A549 (cell line): ENCODE measurements at regions not wholly inside any gene's neighbourhood (a gene's known extent, or its start where the extent isn't known, plus 50 kb on each side); places are given as distances from the start of the nearest gene placed in this dataset.

ENCODE experiments used
- BHLHE40 ChIP-seq: IDR thresholded peaks from 2 replicates; pipeline ENCODE4 v1.6.1; 2012; ENCODE audit warnings: low read depth, low read length, inconsistent platforms
- CEBPB ChIP-seq, 2 experiments: fragments of >200 bp in 1 of 2; sonication (Bioruptor Twin) in 1 of 2; formaldehyde crosslinking in 1 of 2; IDR thresholded peaks; 2 replicates each; pipeline ENCODE4 v1.6.1; 2012 to 2016
- CTCF ChIP-seq: fragments of >200 bp; sonication (Bioruptor Twin); formaldehyde crosslinking; IDR thresholded peaks from 3 replicates; pipeline ENCODE4 v1.5.1; 2016
- EP300 ChIP-seq, 2 experiments: fragments of >200 bp; sonication (Bioruptor Twin); formaldehyde crosslinking; IDR thresholded peaks; 2 replicates in 1 of 2; 3 replicates in 1 of 2; pipeline ENCODE4 v1.6.1; 2016 to 2017
- JUN ChIP-seq, 2 experiments: fragments of >200 bp; sonication (Bioruptor Twin); formaldehyde crosslinking; IDR thresholded peaks; 2 replicates in 1 of 2; 3 replicates in 1 of 2; pipeline ENCODE4 v1.6.1; 2016 to 2017
- KDM1A ChIP-seq: fragments of 200-600 bp; sonication (generic); IDR thresholded peaks from 2 replicates; pipeline ENCODE4 v1.6.1; 2016; ENCODE audit warnings: low read depth, mild to moderate bottlenecking
- MAFK ChIP-seq: fragments of 450-650 bp; IDR thresholded peaks from 2 replicates; pipeline ENCODE4 v1.6.1; 2014; ENCODE audit not compliant: partially characterized antibody
- NR3C1 ChIP-seq: fragments of >200 bp; sonication (Bioruptor Twin); formaldehyde crosslinking; IDR thresholded peaks from 3 replicates; pipeline ENCODE4 v1.6.1; 2017
- PBX3 ChIP-seq: IDR thresholded peaks from 2 replicates; pipeline ENCODE4 v1.6.1; 2012
- POLR2A ChIP-seq: IDR thresholded peaks from 2 replicates; pipeline ENCODE4 v1.6.1; 2012; ENCODE audit warnings: mild to moderate bottlenecking, low read length
- REST ChIP-seq: fragments of 200-600 bp; sonication (generic); IDR thresholded peaks from 2 replicates; pipeline ENCODE4 v1.6.1; 2016; ENCODE audit warnings: antibody characterized with exemption, mild to moderate bottlenecking, moderate library complexity
- TP53 ChIP-seq: fragments of 250-450 bp; sonication (Bioruptor Pico); IDR thresholded peaks from 2 replicates; pipeline ENCODE4 v1.5.0; 2021; ENCODE audit warnings: mild to moderate bottlenecking, moderate library complexity
- USF2 ChIP-seq: fragments of 450-650 bp; IDR thresholded peaks from 2 replicates; pipeline ENCODE4 v1.6.1; 2014; ENCODE audit warnings: antibody characterized with exemption

GRCh38 chr14:100408350-100409002, 85.3 kb downstream of the SLC25A47 start:
- TF ChIP-seq CEBPB (IDR thresholded peaks at IDR 0.05): peak; percentile 74 to 75; a peak in 3 of 4 replicates
- TF ChIP-seq USF2: no peak
- TF ChIP-seq JUN (IDR thresholded peaks at IDR 0.05): peak in 1 of 2 experiments; percentile 62; a peak in 3 of 5 replicates
- no peak for TF ChIP-seq TP53 (CRISPR knock-in tag)
- TF ChIP-seq CTCF: no peak
- no peak for TF ChIP-seq BHLHE40
- no peak for TF ChIP-seq NR3C1
- TF ChIP-seq PBX3: no peak
- no peak for TF ChIP-seq REST
- peak; percentile 73 to 82; a peak in 3 of 5 replicates for TF ChIP-seq EP300 (IDR thresholded peaks at IDR 0.05)
- TF ChIP-seq POLR2A: no peak
- TF ChIP-seq KDM1A: no peak
- TF ChIP-seq MAFK: no peak
